ENCODE measurements at regions not wholly inside any gene's neighbourhood (a gene's known extent, or its start where the extent isn't known, plus 50 kb on each side); places are given as distances from the start of the nearest gene placed in this dataset.

DNA sequence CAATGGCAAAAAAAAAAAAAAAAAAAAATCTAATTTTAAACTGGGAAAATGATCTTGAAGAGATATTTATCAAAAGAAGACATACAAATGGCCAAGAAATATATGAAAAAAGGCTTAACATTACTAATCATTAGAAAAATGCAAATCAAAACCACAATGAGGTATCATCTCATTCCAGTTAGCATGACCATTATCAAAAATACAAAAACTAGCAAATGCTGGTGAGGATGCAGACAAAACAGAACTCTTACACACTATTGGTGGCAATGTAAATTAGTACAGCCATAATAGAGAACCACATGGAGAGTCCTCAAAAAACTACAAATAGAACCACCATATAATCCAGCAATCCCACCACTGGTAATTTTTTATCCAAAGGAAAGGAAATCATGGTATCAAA, 489.6 kb downstream of the TNS3 start:
- Mint-ChIP-seq H3K9me3 (ENCODE audit: low read depth, unreplicated experiment) (no peaks in the 10 kb centered on the region), H3K4me1 (ENCODE audit: low read depth, unreplicated experiment) (no peaks in the 10 kb centered on the region), H3K36me3 (ENCODE audit: insufficient read depth, unreplicated experiment) (no peaks in the 10 kb centered on the region), H3K4me3 (ENCODE audit: low read depth, unreplicated experiment) (no peak overlapping the region), H3K27me3 (ENCODE audit: unreplicated experiment) (no peaks in the 10 kb centered on the region), H3K27ac (ENCODE audit: unreplicated experiment) (no peak overlapping the region)
- intact Hi-C loops (cut with micrococcal nuclease; ENCODE audit: unreplicated experiment) = no loop called here
- TF ChIP-seq, protein P1, sequence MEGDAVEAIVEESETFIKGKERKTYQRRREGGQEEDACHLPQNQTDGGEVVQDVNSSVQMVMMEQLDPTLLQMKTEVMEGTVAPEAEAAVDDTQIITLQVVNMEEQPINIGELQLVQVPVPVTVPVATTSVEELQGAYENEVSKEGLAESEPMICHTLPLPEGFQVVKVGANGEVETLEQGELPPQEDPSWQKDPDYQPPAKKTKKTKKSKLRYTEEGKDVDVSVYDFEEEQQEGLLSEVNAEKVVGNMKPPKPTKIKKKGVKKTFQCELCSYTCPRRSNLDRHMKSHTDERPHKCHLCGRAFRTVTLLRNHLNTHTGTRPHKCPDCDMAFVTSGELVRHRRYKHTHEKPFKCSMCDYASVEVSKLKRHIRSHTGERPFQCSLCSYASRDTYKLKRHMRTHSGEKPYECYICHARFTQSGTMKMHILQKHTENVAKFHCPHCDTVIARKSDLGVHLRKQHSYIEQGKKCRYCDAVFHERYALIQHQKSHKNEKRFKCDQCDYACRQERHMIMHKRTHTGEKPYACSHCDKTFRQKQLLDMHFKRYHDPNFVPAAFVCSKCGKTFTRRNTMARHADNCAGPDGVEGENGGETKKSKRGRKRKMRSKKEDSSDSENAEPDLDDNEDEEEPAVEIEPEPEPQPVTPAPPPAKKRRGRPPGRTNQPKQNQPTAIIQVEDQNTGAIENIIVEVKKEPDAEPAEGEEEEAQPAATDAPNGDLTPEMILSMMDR (IDR thresholded peaks at IDR 0.05; ENCODE audit: unreplicated experiment) = no peak
- DNase-seq = no peak
- CTCF ChIA-PET = interaction anchor here (0.6 to 0.9 kb wide), 2 partner anchors 61 to 523 kb away, joined by 3 to 4 read pairs; no protein-coding TSS in a partner anchor
- no TSS peak for BruUV-seq (replicated peaks)

DNA sequence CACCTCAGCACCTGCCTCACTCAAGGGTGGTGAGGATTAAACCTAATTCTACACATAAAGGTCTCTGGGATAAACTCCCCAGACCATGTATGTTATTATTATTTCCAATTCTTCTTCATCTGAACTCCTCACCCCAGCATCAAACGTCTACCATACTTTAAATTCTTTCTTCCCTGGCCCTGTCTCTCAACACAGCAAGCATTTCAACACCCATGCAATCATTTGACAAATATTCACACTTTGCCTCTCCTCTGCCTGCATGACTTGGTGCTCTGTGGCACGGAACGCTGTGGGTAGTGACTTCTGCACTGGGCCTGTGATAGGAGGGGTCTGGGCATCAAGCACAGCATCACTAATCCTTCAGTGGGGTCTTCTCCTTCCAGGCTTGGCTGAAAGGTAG, 490.8 kb downstream of the TNS3 start:
- no TSS peak for BruUV-seq (replicated peaks)
- no peaks in the 10 kb centered on the region for H3K36me3 Mint-ChIP-seq (ENCODE audit: insufficient read depth, unreplicated experiment)
- CTCF ChIA-PET = no interaction called here
- H3K27me3 Mint-ChIP-seq (ENCODE audit: unreplicated experiment) = no peaks in the 10 kb centered on the region
- TF ChIP-seq, protein P1 (IDR thresholded peaks at IDR 0.05; ENCODE audit: unreplicated experiment) = no peak
- H3K9me3 Mint-ChIP-seq (ENCODE audit: low read depth, unreplicated experiment) = no peaks in the 10 kb centered on the region
- no peak overlapping the region for H3K27ac Mint-ChIP-seq (ENCODE audit: unreplicated experiment)
- intact Hi-C loops (cut with micrococcal nuclease; ENCODE audit: unreplicated experiment) = no loop called here
- H3K4me3 Mint-ChIP-seq (ENCODE audit: low read depth, unreplicated experiment) = no peak overlapping the region
- no peaks in the 10 kb centered on the region for H3K4me1 Mint-ChIP-seq (ENCODE audit: low read depth, unreplicated experiment)
- no peak for DNase-seq

DNA sequence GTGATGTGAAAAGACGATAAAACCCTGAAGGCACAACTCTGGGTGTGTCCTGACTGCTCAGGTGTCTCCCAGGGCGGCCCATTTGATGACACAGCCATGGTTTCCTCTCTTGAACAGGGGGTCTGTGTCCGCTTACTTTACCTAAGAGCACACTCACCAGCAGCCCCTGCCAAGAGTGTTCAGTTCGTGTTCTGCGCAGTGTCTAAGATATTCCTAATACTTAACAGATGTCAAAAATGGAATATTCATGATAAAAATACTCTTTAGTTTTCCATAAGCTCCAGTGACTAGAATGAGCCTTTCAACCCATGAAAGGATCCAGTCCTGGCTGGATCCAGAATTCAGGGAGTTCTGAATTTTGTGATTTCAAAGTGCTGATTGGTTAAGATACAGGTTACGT, 492.4 kb downstream of the TNS3 start:
- intact Hi-C loops (cut with micrococcal nuclease; ENCODE audit: unreplicated experiment) = loop anchor here (2.0 to 5.0 kb wide), 12 partner anchors 93 to 729 kb away; no protein-coding TSS in a partner anchor
- H3K9me3 Mint-ChIP-seq (ENCODE audit: low read depth, unreplicated experiment) = no peaks in the 10 kb centered on the region
- DNase-seq = no peak
- no TSS peak for BruUV-seq (replicated peaks)
- no peaks in the 10 kb centered on the region for H3K36me3 Mint-ChIP-seq (ENCODE audit: insufficient read depth, unreplicated experiment)
- TF ChIP-seq, protein P1 (IDR thresholded peaks at IDR 0.05; ENCODE audit: unreplicated experiment) = no peak
- no peaks in the 10 kb centered on the region for H3K4me1 Mint-ChIP-seq (ENCODE audit: low read depth, unreplicated experiment)
- no peak overlapping the region for H3K4me3 Mint-ChIP-seq (ENCODE audit: low read depth, unreplicated experiment)
- CTCF ChIA-PET = interaction anchor here (1.2 kb wide), 1 partner anchor 1172 kb away, joined by 10 read pairs; no protein-coding TSS in a partner anchor
- no peak overlapping the region for H3K27ac Mint-ChIP-seq (ENCODE audit: unreplicated experiment)
- no peaks in the 10 kb centered on the region for H3K27me3 Mint-ChIP-seq (ENCODE audit: unreplicated experiment)

DNA sequence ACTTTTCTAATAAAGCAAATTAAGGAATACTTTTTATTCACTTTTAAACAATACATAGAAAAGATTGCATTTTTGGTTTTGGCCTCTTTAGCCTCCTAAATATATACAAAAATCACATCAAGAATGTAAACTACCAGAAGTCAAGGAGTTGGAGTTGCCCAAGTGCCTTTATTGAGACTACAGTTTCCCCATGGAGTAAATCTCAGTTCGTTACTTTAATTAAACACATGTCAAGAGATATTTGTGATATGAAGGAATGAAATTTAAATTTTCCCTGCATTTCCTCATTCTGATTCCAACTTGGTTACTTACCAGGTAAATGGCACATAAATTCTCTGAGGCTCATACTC, 492.9 kb downstream of the TNS3 start:
- no peaks in the 10 kb centered on the region for H3K36me3 Mint-ChIP-seq (ENCODE audit: insufficient read depth, unreplicated experiment)
- intact Hi-C loops (cut with micrococcal nuclease; ENCODE audit: unreplicated experiment) = loop anchor here (2.0 to 5.0 kb wide), 12 partner anchors 93 to 728 kb away; no protein-coding TSS in a partner anchor

More for the DNA sequence above, 492.9 kb downstream of the TNS3 start:
- H3K27me3 Mint-ChIP-seq (ENCODE audit: unreplicated experiment) = no peaks in the 10 kb centered on the region
- H3K27ac Mint-ChIP-seq (ENCODE audit: unreplicated experiment) = no peak overlapping the region
- H3K4me1 Mint-ChIP-seq (ENCODE audit: low read depth, unreplicated experiment) = no peaks in the 10 kb centered on the region
- CTCF ChIA-PET = interaction anchor here (1.2 to 1.6 kb wide), 2 partner anchors 1166 to 1171 kb away, joined by 10 read pairs; no protein-coding TSS in a partner anchor
- BruUV-seq (replicated peaks) = no TSS peak
- H3K9me3 Mint-ChIP-seq (ENCODE audit: low read depth, unreplicated experiment) = no peaks in the 10 kb centered on the region
- TF ChIP-seq, protein P1 (IDR thresholded peaks at IDR 0.05; ENCODE audit: unreplicated experiment) = no peak
- DNase-seq = no peak
- H3K4me3 Mint-ChIP-seq (ENCODE audit: low read depth, unreplicated experiment) = no peak overlapping the region

Data from Calu3 (cell line).